OCI-LY3 (cell line): ENCODE measurements at regions not wholly inside any gene's neighbourhood (a gene's known extent, or its start where the extent isn't known, plus 50 kb on each side); places are given as distances from the start of the nearest gene placed in this dataset.
"Not testable (repeated sequence)": the region's sequence is repeated elsewhere in the genome, so short reads cannot be mapped to it uniquely, and the experiment has no call there.

Experiments used
- H2AFZ ChIP-seq: fragments of 200-600, 300-600 bp; shearing (Covaris generic); 2 replicates; pipeline ENCODE4 v1.6.0; 2014; ENCODE audit warnings: antibody characterized with exemption, low read depth, low read length
- H3K27ac ChIP-seq: fragments of 200-600, 300-600 bp; sonication (generic); 2 replicates; pipeline ENCODE4 v1.5.1; 2014; ENCODE audit warnings: mild to moderate bottlenecking, low read length, moderate library complexity, mixed read lengths
- H3K27me3 ChIP-seq: fragments of 200-600, 300-600 bp; sonication (generic); 2 replicates; pipeline ENCODE4 v1.6.1; 2014; ENCODE audit warnings: low read depth, low read length, mixed read lengths
- H3K36me3 ChIP-seq: fragments of 200-600, 300-600 bp; sonication (generic); replicated peaks from 2 replicates; pipeline ENCODE3; 2014; ENCODE audit warnings: low read depth, low read length, mixed read lengths
- H3K4me1 ChIP-seq: fragments of 300-600, 200-600 bp; sonication (generic); 2 replicates; pipeline ENCODE4 v1.6.1; 2014; ENCODE audit warnings: low read length, mixed read lengths
- H3K4me2 ChIP-seq: fragments of 200-600, 300-600 bp; sonication (generic); 2 replicates; pipeline ENCODE4 v1.6.1; 2014; ENCODE audit warnings: low read length, mixed read lengths
- H3K4me3 ChIP-seq: fragments of 300-600, 200-600 bp; sonication (generic); 2 replicates; pipeline ENCODE4 v1.5.1; 2014; ENCODE audit warnings: antibody characterized with exemption, mild to moderate bottlenecking, low read length, moderate library complexity
- H3K79me2 ChIP-seq: fragments of 300-600, 200-600 bp; shearing (Covaris generic); 2 replicates; pipeline ENCODE4 v1.6.1; 2014; ENCODE audit warnings: mild to moderate bottlenecking, low read length, mixed read lengths
- H3K9ac ChIP-seq: fragments of 300-600, 200-600 bp; shearing (Covaris generic); 2 replicates; pipeline ENCODE4 v1.6.0; 2014; ENCODE audit warnings: mild to moderate bottlenecking, low read length, moderate library complexity
- H3K9me3 ChIP-seq: fragments of 200-600, 300-600 bp; shearing (Covaris generic); 2 replicates; pipeline ENCODE4 v1.6.1; 2014; ENCODE audit warnings: low read length, mixed read lengths; ENCODE audit not compliant: insufficient read depth
- H4K20me1 ChIP-seq: fragments of 200-600, 300-600 bp; sonication (generic); 2 replicates; pipeline ENCODE4 v1.6.1; 2016; ENCODE audit warnings: low read length, mixed read lengths; ENCODE audit not compliant: insufficient read depth
- CTCF ChIP-seq: fragments of 200-600, 300-600 bp; sonication (generic); IDR thresholded peaks from 2 replicates; pipeline ENCODE4 v1.5.1; 2014; ENCODE audit warnings: antibody characterized with exemption, low read length, low read depth
- EZH2phosphoT487 ChIP-seq: fragments of 200-600 bp; shearing (Covaris generic); IDR thresholded peaks from 2 replicates; pipeline ENCODE4 v1.6.1; 2018; ENCODE audit warnings: antibody characterized with exemption, mixed run types, low read depth

- Histone ChIP-seq H3K36me3 (no peaks in the 10 kb centered on the region), H3K9me3 (no peaks in the 10 kb centered on the region), H3K4me1 (no peaks in the 10 kb centered on the region), H3K4me2 (no peak overlapping the region), H2AFZ (no peak overlapping the region), H3K79me2 (no peaks in the 10 kb centered on the region), H4K20me1 (no peaks in the 10 kb centered on the region), H3K9ac (no peak overlapping the region), H3K27me3 (no peaks in the 10 kb centered on the region), H3K4me3 (no peak overlapping the region), H3K27ac (no peak overlapping the region)
- TF ChIP-seq CTCF (no peak), EZH2phosphoT487 (no peak)
Measured at GRCh38 chr1:239098400-239099037, 287.8 kb upstream of the CHRM3 start.

GRCh38 chr1:239091537-239091936 is 294.8 kb upstream of the CHRM3 start:
- TF ChIP-seq CTCF (no peak), EZH2phosphoT487 (no peak)
- H3K4me2 ChIP-seq: no peak overlapping the region

GRCh38 chr1:239084459-239085080 is 301.8 kb upstream of the CHRM3 start:
- Histone ChIP-seq H4K20me1 (no peaks in the 10 kb centered on the region), H2AFZ (no peak overlapping the region), H3K9ac (no peak overlapping the region), H3K4me1 (no peaks in the 10 kb centered on the region), H3K79me2 (no peaks in the 10 kb centered on the region), H3K36me3 (no peaks in the 10 kb centered on the region), H3K27ac (no peak overlapping the region), H3K27me3 (no peaks in the 10 kb centered on the region), H3K9me3 (no peaks in the 10 kb centered on the region), H3K4me3 (no peak overlapping the region), H3K4me2 (no peak overlapping the region)
- TF ChIP-seq EZH2phosphoT487 (no peak), CTCF (0 out of 2 replicates have a peak, but pooled peaks have one; percentile 10)

More at GRCh38 chr1:239091537-239091936, 294.8 kb upstream of the CHRM3 start:
- H3K27ac ChIP-seq: no peak overlapping the region
- H3K9me3 ChIP-seq: no peaks in the 10 kb centered on the region
- H3K9ac ChIP-seq: no peak overlapping the region
- no peak overlapping the region for H3K4me3 ChIP-seq
- no peaks in the 10 kb centered on the region for H3K27me3 ChIP-seq
- no peaks in the 10 kb centered on the region for H3K36me3 ChIP-seq
- H4K20me1 ChIP-seq: no peaks in the 10 kb centered on the region
- no peaks in the 10 kb centered on the region for H3K4me1 ChIP-seq
- no peak overlapping the region for H2AFZ ChIP-seq
- H3K79me2 ChIP-seq: no peaks in the 10 kb centered on the region

- not testable (repeated sequence) for H3K9ac ChIP-seq, H3K79me2 ChIP-seq, H3K4me3 ChIP-seq, H4K20me1 ChIP-seq, H3K4me1 ChIP-seq, H3K36me3 ChIP-seq, H2AFZ ChIP-seq, H3K4me2 ChIP-seq, H3K27me3 ChIP-seq, H3K9me3 ChIP-seq, H3K27ac ChIP-seq
Measured at GRCh38 chr1:239081947-239082346, 304.4 kb upstream of the CHRM3 start.
